ENCODE measurements at regions not wholly inside any gene's neighbourhood (a gene's known extent, or its start where the extent isn't known, plus 50 kb on each side); places are given as distances from the start of the nearest gene placed in this dataset.

DNA sequence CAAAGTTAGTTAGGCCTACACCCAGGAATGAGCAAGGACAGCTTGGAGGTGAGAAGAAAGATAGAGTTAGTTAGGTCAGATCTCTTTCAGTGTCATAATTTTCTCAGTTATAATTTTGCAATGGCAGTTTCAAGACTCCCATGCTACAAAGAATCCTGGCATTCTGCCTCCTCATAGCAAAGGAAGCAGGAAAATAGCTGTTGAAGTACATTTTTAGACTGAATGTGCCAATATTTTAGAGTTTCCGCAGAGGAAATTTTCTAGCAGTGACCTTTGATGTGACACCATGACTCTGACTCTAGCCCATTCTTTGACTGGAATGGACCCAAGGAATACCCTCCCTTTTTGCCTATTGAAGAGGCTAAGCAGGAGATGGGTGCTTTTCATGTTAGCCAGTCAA, 371.7 kb downstream of the PIK3C3 start:
- no peaks in the 10 kb centered on the region for H3K36me3 ChIP-seq (ENCODE audit: control insufficient read depth, low read length)
- H3K27ac ChIP-seq (ENCODE audit: low read depth, low read length): no peak overlapping the region
- H3K9me2 ChIP-seq (replicated peaks; ENCODE audit: control insufficient read depth, low read length): no peaks in the 10 kb centered on the region
- no peaks in the 10 kb centered on the region for H3K9me3 ChIP-seq (ENCODE audit: control insufficient read depth, insufficient read depth, low read length)
- H3K4me2 ChIP-seq (ENCODE audit: low read length): no peak overlapping the region
- H3K79me2 ChIP-seq (ENCODE audit: control insufficient read depth, low read length): no peaks in the 10 kb centered on the region
- no peaks in the 10 kb centered on the region for H3K27me3 ChIP-seq (ENCODE audit: control insufficient read depth, low read length)
- H3F3A ChIP-seq (ENCODE audit: control insufficient read depth, insufficient read depth): no peaks in the 10 kb centered on the region
- H4K20me1 ChIP-seq (ENCODE audit: control insufficient read depth, insufficient read depth, low read depth, low read length): no peaks in the 10 kb centered on the region
- no peak overlapping the region for H3K4me3 ChIP-seq (ENCODE audit: low read length)
- H3K4me1 ChIP-seq (ENCODE audit: control insufficient read depth, low read length): no peaks in the 10 kb centered on the region
- TF ChIP-seq, protein P1, sequence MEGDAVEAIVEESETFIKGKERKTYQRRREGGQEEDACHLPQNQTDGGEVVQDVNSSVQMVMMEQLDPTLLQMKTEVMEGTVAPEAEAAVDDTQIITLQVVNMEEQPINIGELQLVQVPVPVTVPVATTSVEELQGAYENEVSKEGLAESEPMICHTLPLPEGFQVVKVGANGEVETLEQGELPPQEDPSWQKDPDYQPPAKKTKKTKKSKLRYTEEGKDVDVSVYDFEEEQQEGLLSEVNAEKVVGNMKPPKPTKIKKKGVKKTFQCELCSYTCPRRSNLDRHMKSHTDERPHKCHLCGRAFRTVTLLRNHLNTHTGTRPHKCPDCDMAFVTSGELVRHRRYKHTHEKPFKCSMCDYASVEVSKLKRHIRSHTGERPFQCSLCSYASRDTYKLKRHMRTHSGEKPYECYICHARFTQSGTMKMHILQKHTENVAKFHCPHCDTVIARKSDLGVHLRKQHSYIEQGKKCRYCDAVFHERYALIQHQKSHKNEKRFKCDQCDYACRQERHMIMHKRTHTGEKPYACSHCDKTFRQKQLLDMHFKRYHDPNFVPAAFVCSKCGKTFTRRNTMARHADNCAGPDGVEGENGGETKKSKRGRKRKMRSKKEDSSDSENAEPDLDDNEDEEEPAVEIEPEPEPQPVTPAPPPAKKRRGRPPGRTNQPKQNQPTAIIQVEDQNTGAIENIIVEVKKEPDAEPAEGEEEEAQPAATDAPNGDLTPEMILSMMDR (IDR thresholded peaks at IDR 0.05; ENCODE audit: low read depth, low read length, poor library complexity, severe bottlenecking): no peak
- TF ChIP-seq EZH2phosphoT487 (IDR thresholded peaks at IDR 0.05; ENCODE audit: borderline replicate concordance, low read length): no peak

- no peak for TF ChIP-seq EZH2phosphoT487 (IDR thresholded peaks at IDR 0.05; ENCODE audit: borderline replicate concordance, low read length)
- TF ChIP-seq, protein P1 (IDR thresholded peaks at IDR 0.05; ENCODE audit: low read depth, low read length, poor library complexity, severe bottlenecking): no peak
- Histone ChIP-seq H3K4me2 (ENCODE audit: low read length) (no peak overlapping the region), H4K20me1 (ENCODE audit: control insufficient read depth, insufficient read depth, low read depth, low read length) (no peaks in the 10 kb centered on the region), H3K27me3 (ENCODE audit: control insufficient read depth, low read length) (no peaks in the 10 kb centered on the region), H3K36me3 (ENCODE audit: control insufficient read depth, low read length) (no peaks in the 10 kb centered on the region), H3F3A (ENCODE audit: control insufficient read depth, insufficient read depth) (no peaks in the 10 kb centered on the region), H3K4me1 (ENCODE audit: control insufficient read depth, low read length) (no peaks in the 10 kb centered on the region), H3K4me3 (ENCODE audit: low read length) (no peak overlapping the region), H3K9me2 (replicated peaks; ENCODE audit: control insufficient read depth, low read length) (no peaks in the 10 kb centered on the region), H3K79me2 (ENCODE audit: control insufficient read depth, low read length) (no peaks in the 10 kb centered on the region), H3K9me3 (ENCODE audit: control insufficient read depth, insufficient read depth, low read length) (no peaks in the 10 kb centered on the region), H3K27ac (ENCODE audit: low read depth, low read length) (no peak overlapping the region)
Measured at GRCh38 chr18:42328931-42329330, 373.9 kb downstream of the PIK3C3 start.

GRCh38 chr18:42330296-42330695, 375.3 kb downstream of the PIK3C3 start:
- H3K27me3 ChIP-seq (ENCODE audit: control insufficient read depth, low read length): no peaks in the 10 kb centered on the region
- H3F3A ChIP-seq (ENCODE audit: control insufficient read depth, insufficient read depth): no peaks in the 10 kb centered on the region
- no peak overlapping the region for H3K4me3 ChIP-seq (ENCODE audit: low read length)
- no peaks in the 10 kb centered on the region for H3K79me2 ChIP-seq (ENCODE audit: control insufficient read depth, low read length)
- H3K27ac ChIP-seq (ENCODE audit: low read depth, low read length): no peak overlapping the region
- H3K4me1 ChIP-seq (ENCODE audit: control insufficient read depth, low read length): no peaks in the 10 kb centered on the region
- H3K9me3 ChIP-seq (ENCODE audit: control insufficient read depth, insufficient read depth, low read length): no peaks in the 10 kb centered on the region
- H4K20me1 ChIP-seq (ENCODE audit: control insufficient read depth, insufficient read depth, low read depth, low read length): no peaks in the 10 kb centered on the region
- H3K36me3 ChIP-seq (ENCODE audit: control insufficient read depth, low read length): no peaks in the 10 kb centered on the region
- no peak overlapping the region for H3K4me2 ChIP-seq (ENCODE audit: low read length)
- no peaks in the 10 kb centered on the region for H3K9me2 ChIP-seq (replicated peaks; ENCODE audit: control insufficient read depth, low read length)
- TF ChIP-seq, protein P1 (IDR thresholded peaks at IDR 0.05; ENCODE audit: low read depth, low read length, poor library complexity, severe bottlenecking): no peak
- no peak for TF ChIP-seq EZH2phosphoT487 (IDR thresholded peaks at IDR 0.05; ENCODE audit: borderline replicate concordance, low read length)

DNA sequence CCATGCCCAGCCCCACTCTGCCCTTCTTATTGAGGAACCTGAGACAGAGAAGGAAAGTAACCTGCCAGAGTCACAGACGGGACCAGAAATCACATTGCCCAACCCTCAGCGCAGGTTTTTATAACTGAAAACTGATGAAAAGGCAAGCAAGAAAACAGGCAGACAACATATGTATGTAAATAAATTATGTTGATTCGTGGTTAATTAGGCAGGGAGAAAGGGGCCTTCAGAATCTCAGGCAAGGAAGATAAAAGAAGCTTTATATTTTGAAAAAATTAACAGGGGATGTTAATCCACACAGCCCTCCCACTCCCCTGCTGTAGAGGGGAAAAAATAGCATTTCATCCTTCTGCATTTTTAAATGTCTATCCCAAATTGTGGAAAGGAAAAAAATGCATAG, 378.5 kb downstream of the PIK3C3 start:
- TF ChIP-seq, protein P1 (IDR thresholded peaks at IDR 0.05; ENCODE audit: low read depth, low read length, poor library complexity, severe bottlenecking): no peak
- no peak for TF ChIP-seq EZH2phosphoT487 (IDR thresholded peaks at IDR 0.05; ENCODE audit: borderline replicate concordance, low read length)
- H3K27me3 ChIP-seq (ENCODE audit: control insufficient read depth, low read length): no peaks in the 10 kb centered on the region

More for the DNA sequence above, 378.5 kb downstream of the PIK3C3 start:
- no peaks in the 10 kb centered on the region for H3K9me3 ChIP-seq (ENCODE audit: control insufficient read depth, insufficient read depth, low read length)
- H3K27ac ChIP-seq (ENCODE audit: low read depth, low read length): no peak overlapping the region
- H3K36me3 ChIP-seq (ENCODE audit: control insufficient read depth, low read length): no peaks in the 10 kb centered on the region
- no peaks in the 10 kb centered on the region for H3K79me2 ChIP-seq (ENCODE audit: control insufficient read depth, low read length)
- no peaks in the 10 kb centered on the region for H3F3A ChIP-seq (ENCODE audit: control insufficient read depth, insufficient read depth)
- H3K4me2 ChIP-seq (ENCODE audit: low read length): no peak overlapping the region
- H3K4me1 ChIP-seq (ENCODE audit: control insufficient read depth, low read length): no peaks in the 10 kb centered on the region
- no peaks in the 10 kb centered on the region for H4K20me1 ChIP-seq (ENCODE audit: control insufficient read depth, insufficient read depth, low read depth, low read length)
- H3K9me2 ChIP-seq (replicated peaks; ENCODE audit: control insufficient read depth, low read length): no peaks in the 10 kb centered on the region
- H3K4me3 ChIP-seq (ENCODE audit: low read length): no peak overlapping the region

Measured in DOHH2 (cell line).